ENCODE measurements at regions not wholly inside any gene's neighbourhood (a gene's known extent, or its start where the extent isn't known, plus 50 kb on each side); places are given as distances from the start of the nearest gene placed in this dataset.

GRCh38 chr15:93563218-93563617 is 474.2 kb upstream of the RGMA start:
- Histone ChIP-seq H4K20me1 (ENCODE audit: insufficient read depth) (no peaks in the 10 kb centered on the region), H3K9me2 (ENCODE audit: insufficient read depth) (no peaks in the 10 kb centered on the region), H3K4me3 (replicated peaks in 1 of 2; ENCODE audit: low read depth in 1 of 2, low read length in 2 of 2) (no peak overlapping the region), H3K4me1 (ENCODE audit: control insufficient read depth in 1 of 2, insufficient read depth in 2 of 2, low read length in 2 of 2) (no peaks in the 10 kb centered on the region), H2AFZ (ENCODE audit: low read depth, low read length, poor library complexity, severe bottlenecking) (no peak overlapping the region), H3K27ac (ENCODE audit: low read depth, low read length) (no peak overlapping the region), H3K4me2 (ENCODE audit: low read length) (no peak overlapping the region), H3K79me2 (ENCODE audit: insufficient read depth, low read length) (no peaks in the 10 kb centered on the region), H3K9ac (ENCODE audit: low read length) (no peak overlapping the region), H3K36me3 (ENCODE audit: control insufficient read depth in 1 of 2, insufficient read depth in 2 of 2, low read length in 2 of 2) (no peaks in the 10 kb centered on the region), H3K27me3 (ENCODE audit: insufficient read depth, low read length) (no peaks in the 10 kb centered on the region), H3K9me3 (ENCODE audit: control insufficient read depth in 1 of 2, insufficient read depth in 1 of 2, low read depth in 1 of 2, low read length in 2 of 2) (no peaks in the 10 kb centered on the region)
- ChIA-PET CTCF (no interaction called here), RAD21 (ENCODE audit: low non-redundant PET in 1 of 2, low total read pairs in 2 of 2, uncharacterized antibody in 2 of 2, unreplicated experiment in 2 of 2) (no interaction called here), POLR2A (no interaction called here)
- DNase-seq (ENCODE audit: low read depth, low spot score): no peak
- no TSS peak for BruUV-seq (replicated peaks)
- TF ChIP-seq ZNF274 (IDR thresholded peaks at IDR 0.05; ENCODE audit: low read depth, low read length): no peak
- TF ChIP-seq SIN3A (IDR thresholded peaks at IDR 0.05; ENCODE audit: low read depth): no peak
- no peak for TF ChIP-seq SP1 (IDR thresholded peaks at IDR 0.05; ENCODE audit: low read depth)
- no peak for TF ChIP-seq CTCF (IDR thresholded peaks at IDR 0.05 in 2 of 3, conservative IDR thresholded peaks at IDR 0.05 in 1 of 3; ENCODE audit: borderline replicate concordance in 1 of 3, insufficient read depth in 1 of 3, low read depth in 2 of 3, low read length in 2 of 3)
- no peak for TF ChIP-seq YY1 (IDR thresholded peaks at IDR 0.05; ENCODE audit: extremely low read depth, insufficient replicate concordance, low read depth, low read length)
- TF ChIP-seq ZFX (IDR thresholded peaks at IDR 0.05): no peak
- TF ChIP-seq JUND (IDR thresholded peaks at IDR 0.05): no peak
- TF ChIP-seq EGR1 (IDR thresholded peaks at IDR 0.05; ENCODE audit: low read depth): no peak
- no peak for TF ChIP-seq POLR2AphosphoS5 (IDR thresholded peaks at IDR 0.05; ENCODE audit: low read depth, low read length)
- TF ChIP-seq TCF7L2 (IDR thresholded peaks at IDR 0.05; ENCODE audit: borderline replicate concordance, extremely low read depth, insufficient read depth, insufficient read length): no peak
- TF ChIP-seq CEBPB (IDR thresholded peaks at IDR 0.05; ENCODE audit: low read depth): no peak
- TF ChIP-seq MAX (IDR thresholded peaks at IDR 0.05): no peak
- TF ChIP-seq, protein P1, sequence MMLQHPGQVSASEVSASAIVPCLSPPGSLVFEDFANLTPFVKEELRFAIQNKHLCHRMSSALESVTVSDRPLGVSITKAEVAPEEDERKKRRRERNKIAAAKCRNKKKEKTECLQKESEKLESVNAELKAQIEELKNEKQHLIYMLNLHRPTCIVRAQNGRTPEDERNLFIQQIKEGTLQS (IDR thresholded peaks at IDR 0.05): no peak
- TF ChIP-seq REST (IDR thresholded peaks at IDR 0.05; ENCODE audit: low read depth): no peak
- no peak for TF ChIP-seq FOSL1 (IDR thresholded peaks at IDR 0.05; ENCODE audit: low read depth)
- TF ChIP-seq, protein P2, sequence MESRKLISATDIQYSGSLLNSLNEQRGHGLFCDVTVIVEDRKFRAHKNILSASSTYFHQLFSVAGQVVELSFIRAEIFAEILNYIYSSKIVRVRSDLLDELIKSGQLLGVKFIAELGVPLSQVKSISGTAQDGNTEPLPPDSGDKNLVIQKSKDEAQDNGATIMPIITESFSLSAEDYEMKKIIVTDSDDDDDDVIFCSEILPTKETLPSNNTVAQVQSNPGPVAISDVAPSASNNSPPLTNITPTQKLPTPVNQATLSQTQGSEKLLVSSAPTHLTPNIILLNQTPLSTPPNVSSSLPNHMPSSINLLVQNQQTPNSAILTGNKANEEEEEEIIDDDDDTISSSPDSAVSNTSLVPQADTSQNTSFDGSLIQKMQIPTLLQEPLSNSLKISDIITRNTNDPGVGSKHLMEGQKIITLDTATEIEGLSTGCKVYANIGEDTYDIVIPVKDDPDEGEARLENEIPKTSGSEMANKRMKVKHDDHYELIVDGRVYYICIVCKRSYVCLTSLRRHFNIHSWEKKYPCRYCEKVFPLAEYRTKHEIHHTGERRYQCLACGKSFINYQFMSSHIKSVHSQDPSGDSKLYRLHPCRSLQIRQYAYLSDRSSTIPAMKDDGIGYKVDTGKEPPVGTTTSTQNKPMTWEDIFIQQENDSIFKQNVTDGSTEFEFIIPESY (IDR thresholded peaks at IDR 0.05; ENCODE audit: extremely low read depth, insufficient replicate concordance, low read length): no peak
- intact Hi-C loops (cut with micrococcal nuclease): no loop called here
- no peak for ATAC-seq
